ENCODE measurements at regions not wholly inside any gene's neighbourhood (a gene's known extent, or its start where the extent isn't known, plus 50 kb on each side); places are given as distances from the start of the nearest gene placed in this dataset.
"Not testable (repeated sequence)": the region's sequence is repeated elsewhere in the genome, so short reads cannot be mapped to it uniquely, and the experiment has no call there.

GRCh38 chr9:43089337-43089736, 905.9 kb downstream of the SPATA31A6 start:
- not testable (repeated sequence) for H3K4me3 Mint-ChIP-seq; H3K9me3 ChIP-seq (ENCODE audit: control insufficient read depth in 2 of 2, low read length in 2 of 2); H3K27me3 ChIP-seq (ENCODE audit: control insufficient read depth, insufficient read depth, low read length); H3K27ac Mint-ChIP-seq; DNase-seq; H3K4me1 ChIP-seq (ENCODE audit: control insufficient read depth, insufficient read depth, low read length, poor library complexity, severe bottlenecking); H3K36me3 ChIP-seq (ENCODE audit: control insufficient read depth, insufficient read depth, low read length); H3K36me3 Mint-ChIP-seq; ATAC-seq (ENCODE audit: low read depth in 2 of 2); H3K4me3 ChIP-seq (ENCODE audit: low read depth, low read length); H3K27ac ChIP-seq (ENCODE audit: insufficient read depth, low read length, poor library complexity, severe bottlenecking); H3K9me3 Mint-ChIP-seq; H3K4me1 Mint-ChIP-seq; H3K27me3 Mint-ChIP-seq

- DNase-seq; H3K27ac Mint-ChIP-seq; H3K4me3 ChIP-seq (ENCODE audit: low read depth, low read length); H3K4me1 Mint-ChIP-seq; H3K36me3 Mint-ChIP-seq; H3K27ac ChIP-seq (ENCODE audit: insufficient read depth, low read length, poor library complexity, severe bottlenecking); H3K9me3 ChIP-seq (ENCODE audit: control insufficient read depth in 2 of 2, low read length in 2 of 2); H3K27me3 Mint-ChIP-seq; H3K27me3 ChIP-seq (ENCODE audit: control insufficient read depth, insufficient read depth, low read length); H3K4me3 Mint-ChIP-seq; ATAC-seq (ENCODE audit: low read depth in 2 of 2); H3K9me3 Mint-ChIP-seq; H3K36me3 ChIP-seq (ENCODE audit: control insufficient read depth, insufficient read depth, low read length); H3K4me1 ChIP-seq (ENCODE audit: control insufficient read depth, insufficient read depth, low read length, poor library complexity, severe bottlenecking): not testable (repeated sequence)
These were observed 926.9 kb downstream of the SPATA31A6 start for GRCh38 chr9:43110376-43110775.

- not testable (repeated sequence) for H3K4me3 Mint-ChIP-seq; H3K36me3 Mint-ChIP-seq; H3K4me1 ChIP-seq (ENCODE audit: control insufficient read depth, insufficient read depth, low read length, poor library complexity, severe bottlenecking); H3K27me3 ChIP-seq (ENCODE audit: control insufficient read depth, insufficient read depth, low read length); DNase-seq; H3K4me3 ChIP-seq (ENCODE audit: low read depth, low read length); H3K27me3 Mint-ChIP-seq; H3K27ac Mint-ChIP-seq; H3K4me1 Mint-ChIP-seq; H3K27ac ChIP-seq (ENCODE audit: insufficient read depth, low read length, poor library complexity, severe bottlenecking); H3K36me3 ChIP-seq (ENCODE audit: control insufficient read depth, insufficient read depth, low read length); H3K9me3 ChIP-seq (ENCODE audit: control insufficient read depth in 2 of 2, low read length in 2 of 2); ATAC-seq (ENCODE audit: low read depth in 2 of 2)
- H3K9me3 Mint-ChIP-seq, result peaks cover 0 to 13% (median 1%) of the 10 kb centered on the region in 7 donors
These were observed 929.4 kb downstream of the SPATA31A6 start for GRCh38 chr9:43112846-43113245.

- H3K9me3 ChIP-seq (ENCODE audit: control insufficient read depth in 2 of 2, low read length in 2 of 2); H3K4me3 ChIP-seq (ENCODE audit: low read depth, low read length); H3K9me3 Mint-ChIP-seq; H3K4me3 Mint-ChIP-seq; H3K36me3 Mint-ChIP-seq; H3K36me3 ChIP-seq (ENCODE audit: control insufficient read depth, insufficient read depth, low read length); H3K27me3 ChIP-seq (ENCODE audit: control insufficient read depth, insufficient read depth, low read length); DNase-seq; ATAC-seq (ENCODE audit: low read depth in 2 of 2); H3K4me1 ChIP-seq (ENCODE audit: control insufficient read depth, insufficient read depth, low read length, poor library complexity, severe bottlenecking); H3K27me3 Mint-ChIP-seq; H3K4me1 Mint-ChIP-seq; H3K27ac ChIP-seq (ENCODE audit: insufficient read depth, low read length, poor library complexity, severe bottlenecking): not testable (repeated sequence)
- peak overlapping the region in 1 of 3 donors; percentile 66 for H3K27ac Mint-ChIP-seq
These were observed 932.4 kb downstream of the SPATA31A6 start for GRCh38 chr9:43115813-43116229.

GRCh38 chr9:43118088-43118865, 934.8 kb downstream of the SPATA31A6 start:
- DNase-seq; H3K9me3 ChIP-seq (ENCODE audit: control insufficient read depth in 2 of 2, low read length in 2 of 2); H3K4me3 Mint-ChIP-seq; H3K9me3 Mint-ChIP-seq; H3K27me3 ChIP-seq (ENCODE audit: control insufficient read depth, insufficient read depth, low read length); H3K4me3 ChIP-seq (ENCODE audit: low read depth, low read length); H3K4me1 ChIP-seq (ENCODE audit: control insufficient read depth, insufficient read depth, low read length, poor library complexity, severe bottlenecking); H3K27me3 Mint-ChIP-seq; H3K27ac ChIP-seq (ENCODE audit: insufficient read depth, low read length, poor library complexity, severe bottlenecking); H3K36me3 ChIP-seq (ENCODE audit: control insufficient read depth, insufficient read depth, low read length); H3K4me1 Mint-ChIP-seq; H3K36me3 Mint-ChIP-seq; H3K27ac Mint-ChIP-seq; ATAC-seq (ENCODE audit: low read depth in 2 of 2): not testable (repeated sequence)

GRCh38 chr9:43119565-43119964, 936.1 kb downstream of the SPATA31A6 start:
- H3K36me3 ChIP-seq (ENCODE audit: control insufficient read depth, insufficient read depth, low read length); ATAC-seq (ENCODE audit: low read depth in 2 of 2); H3K36me3 Mint-ChIP-seq; H3K27me3 ChIP-seq (ENCODE audit: control insufficient read depth, insufficient read depth, low read length); H3K9me3 Mint-ChIP-seq; H3K27me3 Mint-ChIP-seq; H3K4me3 ChIP-seq (ENCODE audit: low read depth, low read length); H3K4me1 Mint-ChIP-seq; H3K27ac Mint-ChIP-seq; H3K4me3 Mint-ChIP-seq; H3K4me1 ChIP-seq (ENCODE audit: control insufficient read depth, insufficient read depth, low read length, poor library complexity, severe bottlenecking); DNase-seq; H3K27ac ChIP-seq (ENCODE audit: insufficient read depth, low read length, poor library complexity, severe bottlenecking); H3K9me3 ChIP-seq (ENCODE audit: control insufficient read depth in 2 of 2, low read length in 2 of 2): not testable (repeated sequence)

GRCh38 chr9:43119978-43120377, 936.5 kb downstream of the SPATA31A6 start:
- H3K27me3 Mint-ChIP-seq; H3K4me3 ChIP-seq (ENCODE audit: low read depth, low read length); H3K27ac Mint-ChIP-seq; ATAC-seq (ENCODE audit: low read depth in 2 of 2); H3K27me3 ChIP-seq (ENCODE audit: control insufficient read depth, insufficient read depth, low read length); H3K4me3 Mint-ChIP-seq; DNase-seq; H3K4me1 ChIP-seq (ENCODE audit: control insufficient read depth, insufficient read depth, low read length, poor library complexity, severe bottlenecking); H3K27ac ChIP-seq (ENCODE audit: insufficient read depth, low read length, poor library complexity, severe bottlenecking); H3K36me3 Mint-ChIP-seq; H3K4me1 Mint-ChIP-seq; H3K9me3 ChIP-seq (ENCODE audit: control insufficient read depth in 2 of 2, low read length in 2 of 2); H3K36me3 ChIP-seq (ENCODE audit: control insufficient read depth, insufficient read depth, low read length): not testable (repeated sequence)
- peaks cover 0 to 11% (median 0%) of the 10 kb centered on the region in 7 donors for H3K9me3 Mint-ChIP-seq

GRCh38 chr9:43125894-43126293, 942.4 kb downstream of the SPATA31A6 start:
- not testable (repeated sequence) for ATAC-seq (ENCODE audit: low read depth in 2 of 2)

More at GRCh38 chr9:43125894-43126293, 942.4 kb downstream of the SPATA31A6 start:
- not testable (repeated sequence) for H3K27ac Mint-ChIP-seq; H3K9me3 Mint-ChIP-seq; H3K4me3 ChIP-seq (ENCODE audit: low read depth, low read length); H3K27me3 Mint-ChIP-seq; DNase-seq; H3K4me1 ChIP-seq (ENCODE audit: control insufficient read depth, insufficient read depth, low read length, poor library complexity, severe bottlenecking); H3K4me1 Mint-ChIP-seq; H3K36me3 Mint-ChIP-seq; H3K9me3 ChIP-seq (ENCODE audit: control insufficient read depth in 2 of 2, low read length in 2 of 2); H3K27me3 ChIP-seq (ENCODE audit: control insufficient read depth, insufficient read depth, low read length); H3K27ac ChIP-seq (ENCODE audit: insufficient read depth, low read length, poor library complexity, severe bottlenecking); H3K4me3 Mint-ChIP-seq; H3K36me3 ChIP-seq (ENCODE audit: control insufficient read depth, insufficient read depth, low read length)
